Activated CD4-positive, alpha-beta T cell treated with anti-CD3 and anti-CD28 coated beads, Interleukin-2, amount 50 U/mL, for 4 hours (primary cell): ENCODE measurements at regions not wholly inside any gene's neighbourhood (a gene's known extent, or its start where the extent isn't known, plus 50 kb on each side); places are given as distances from the start of the nearest gene placed in this dataset.

Experiments
- DNase-seq, 2 experiments: peaks; one replicate each; pipeline ENCODE4 v3.0.0-alpha.2; 2020

DNA sequence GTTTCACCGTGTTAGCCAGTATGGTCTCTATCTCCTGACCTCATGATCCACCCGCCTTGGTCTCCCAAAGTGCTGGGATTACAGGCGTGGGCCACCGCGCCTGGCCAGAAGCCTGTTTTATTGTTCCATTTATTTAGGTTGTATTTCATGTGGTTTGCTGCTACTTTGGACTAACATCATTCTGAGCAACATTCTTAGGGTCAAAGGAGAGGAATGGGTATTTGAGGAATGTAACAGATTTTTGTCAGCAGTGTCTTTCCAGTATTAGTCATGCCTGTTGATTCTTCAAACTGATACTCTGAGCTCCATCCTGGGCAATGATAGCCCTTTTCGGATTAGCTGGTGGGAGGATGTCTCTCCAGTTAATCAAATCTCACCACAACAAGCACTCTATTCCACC is 213.0 kb upstream of the CITED2 start:
- no peak for DNase-seq

- DNase-seq, result no peak
Observed at GRCh38 chr6:139586273-139586672, 211.8 kb upstream of the CITED2 start.

GRCh38 chr6:139584599-139584998 is 210.2 kb upstream of the CITED2 start:
- no peak for DNase-seq

GRCh38 chr6:139583420-139583819 is 209.0 kb upstream of the CITED2 start:
- DNase-seq, result no peak

GRCh38 chr6:139582956-139583355 is 208.5 kb upstream of the CITED2 start:
- DNase-seq, result no peak

- no peak for DNase-seq
Observed at GRCh38 chr6:139581485-139581865, 207.0 kb upstream of the CITED2 start.

DNA sequence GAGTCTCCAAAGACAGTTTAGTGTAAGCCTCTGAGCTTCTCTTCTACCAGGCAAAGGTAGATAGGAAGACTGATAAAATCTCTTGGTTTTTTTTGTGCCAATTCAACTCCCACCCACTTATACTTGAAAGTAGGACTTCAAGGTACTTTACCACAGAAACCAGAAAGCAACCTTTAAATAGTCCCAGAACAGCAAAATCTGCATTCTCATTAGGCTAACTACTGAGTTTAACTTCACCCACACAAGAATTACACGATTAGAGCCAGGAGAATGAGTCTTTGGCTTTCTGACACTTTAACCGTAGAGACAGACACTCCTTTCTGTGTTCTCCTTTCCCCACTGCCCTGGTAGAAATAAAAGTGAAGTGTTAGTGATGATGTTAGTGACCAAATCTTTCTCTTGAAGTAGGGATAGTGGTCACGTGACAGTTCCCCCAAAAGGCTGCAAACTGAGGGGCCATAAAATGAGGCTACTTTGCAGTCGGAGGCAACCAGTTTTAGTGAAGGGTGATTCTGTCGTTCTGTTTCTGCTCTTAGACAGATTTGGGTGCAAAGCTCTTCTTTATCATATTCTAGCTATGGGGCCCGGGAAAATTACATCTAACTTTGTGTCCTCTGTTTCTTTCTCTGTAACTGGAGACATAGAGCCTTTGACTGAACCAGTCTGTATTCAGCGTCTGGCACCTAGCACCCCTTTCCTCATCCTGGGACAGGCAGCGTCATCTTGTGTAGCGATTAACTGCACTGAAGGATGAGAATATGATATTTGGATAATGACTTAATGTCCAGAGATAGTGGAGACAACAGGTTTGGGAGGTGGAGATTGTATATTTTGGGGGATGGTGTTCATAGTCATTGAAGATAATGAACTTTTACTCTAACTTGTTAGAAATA is 206.4 kb upstream of the CITED2 start:
- no peak for DNase-seq

- no peak for DNase-seq
Observed at GRCh38 chr6:139577763-139578604, 203.5 kb upstream of the CITED2 start.

DNA sequence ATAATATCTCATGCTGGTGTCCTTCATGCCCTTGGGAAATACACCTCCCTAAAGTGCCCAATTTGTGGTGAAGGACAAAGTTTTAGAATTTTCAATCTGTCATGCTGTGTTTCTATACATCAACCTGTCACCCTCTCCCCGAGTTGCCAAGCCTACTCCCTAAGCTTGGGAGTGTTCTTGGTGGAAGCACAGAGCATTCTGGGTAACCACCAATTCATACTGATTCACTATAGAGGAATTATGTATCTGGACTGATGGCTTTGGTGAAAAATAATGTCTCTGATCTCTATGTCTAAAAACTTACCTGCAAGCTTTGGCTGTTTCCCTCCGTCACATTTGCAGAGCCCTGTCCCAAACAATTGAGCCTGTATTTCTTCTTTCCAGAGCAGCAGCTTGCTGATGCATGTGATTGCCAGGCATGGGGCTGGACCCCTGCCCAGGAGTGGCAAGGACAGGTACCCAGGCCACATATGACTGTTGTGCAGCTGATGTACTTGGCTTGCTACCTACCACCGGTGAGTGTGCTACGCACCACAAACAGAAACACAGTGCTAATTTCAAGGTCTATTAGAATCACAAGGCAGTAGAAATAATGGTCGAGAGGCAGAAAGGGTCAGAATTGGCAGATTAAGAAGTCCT is 202.8 kb upstream of the CITED2 start:
- no peak for DNase-seq

DNA sequence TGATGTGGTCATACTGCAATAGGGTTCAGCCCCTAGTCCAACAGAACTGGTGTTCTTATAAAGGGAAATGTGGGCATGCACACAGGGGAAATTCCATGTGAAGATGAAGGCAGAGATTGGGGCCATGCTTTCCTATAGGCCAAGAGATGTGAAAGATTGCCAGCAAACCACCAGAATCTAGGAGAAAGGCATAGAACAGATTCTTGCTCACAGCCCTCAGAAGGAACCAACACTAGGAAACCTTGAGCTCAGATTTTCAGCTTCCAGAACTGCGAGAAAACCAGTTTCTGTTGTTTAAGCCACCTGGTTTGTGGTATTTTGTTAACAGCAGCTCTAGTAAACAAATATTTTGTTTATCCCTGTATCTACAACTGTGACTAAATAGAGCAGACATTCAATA is 197.6 kb upstream of the CITED2 start:
- no peak for DNase-seq

DNA sequence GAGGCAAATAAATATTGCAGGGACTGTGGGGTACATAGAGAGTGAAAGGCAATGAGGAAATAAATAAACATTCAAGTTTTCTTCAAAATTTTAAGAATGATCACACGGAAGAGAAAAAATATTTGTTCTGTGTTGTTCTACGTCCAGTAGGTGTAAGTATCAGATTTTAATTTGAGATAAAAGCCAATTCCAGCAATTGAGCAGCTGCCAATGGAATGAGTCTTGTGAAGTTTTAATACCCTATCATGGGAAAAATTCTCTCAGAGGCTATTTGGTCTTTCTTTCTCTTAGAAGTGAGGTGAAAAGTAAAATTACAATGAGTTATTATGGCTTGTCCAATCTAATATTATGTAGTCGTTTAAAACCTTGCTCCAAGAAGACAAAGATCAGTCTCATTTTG is 195.7 kb upstream of the CITED2 start:
- DNase-seq, result no peak

GRCh38 chr6:139569566-139569965 is 195.1 kb upstream of the CITED2 start:
- no peak for DNase-seq

GRCh38 chr6:139568956-139569538 is 194.6 kb upstream of the CITED2 start:
- DNase-seq, result no peak

- no peak for DNase-seq
Observed at GRCh38 chr6:139568151-139568955, 193.9 kb upstream of the CITED2 start.

DNA sequence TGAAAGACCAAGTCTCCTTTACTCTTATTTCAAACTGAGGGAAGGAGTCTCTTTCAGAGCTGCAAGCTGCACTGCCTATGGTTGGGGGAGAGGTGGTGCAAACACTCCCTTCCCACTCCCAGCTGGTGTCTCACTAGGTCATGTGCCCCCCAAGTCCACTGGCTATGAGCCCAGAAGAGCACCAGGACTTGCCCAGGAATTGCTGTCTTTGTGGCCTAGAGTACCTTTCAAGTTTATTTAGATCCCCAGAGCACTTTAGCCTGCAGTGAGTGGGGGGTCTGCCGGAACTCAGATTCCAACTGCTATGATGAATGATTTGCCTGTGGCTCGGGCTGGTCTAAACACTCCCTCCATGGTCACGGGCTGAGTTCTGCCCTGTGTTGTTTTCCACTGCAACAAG is 192.6 kb upstream of the CITED2 start:
- no peak for DNase-seq

GRCh38 chr6:139565591-139565990 is 191.1 kb upstream of the CITED2 start:
- DNase-seq, result no peak

DNA sequence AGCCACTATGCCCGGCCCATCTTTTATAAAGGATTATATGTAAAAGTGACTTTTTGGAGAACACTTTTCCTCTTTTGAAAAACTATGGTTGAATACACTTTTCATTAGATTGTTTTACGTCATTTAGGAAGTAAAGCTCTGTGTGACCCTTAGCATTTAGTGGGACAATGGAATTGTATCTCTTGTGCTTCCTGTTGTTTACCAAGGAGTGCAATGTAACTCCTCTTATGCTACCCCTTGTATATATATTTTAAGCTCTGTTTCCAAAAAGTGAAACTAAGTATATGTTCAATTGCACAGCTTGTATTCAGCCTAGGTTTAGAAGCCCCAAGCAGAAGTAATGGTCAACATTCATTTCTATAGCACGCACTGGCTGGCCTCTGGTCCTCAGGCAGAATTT is 183.1 kb upstream of the CITED2 start:
- DNase-seq, result no peak

GRCh38 chr6:139556532-139556931 is 182.1 kb upstream of the CITED2 start:
- DNase-seq, result no peak

GRCh38 chr6:139553916-139554315 is 179.5 kb upstream of the CITED2 start:
- no peak for DNase-seq

GRCh38 chr6:139551376-139551775 is 176.9 kb upstream of the CITED2 start:
- DNase-seq, result no peak

- no peak for DNase-seq
Observed at GRCh38 chr6:139550361-139550760, 175.9 kb upstream of the CITED2 start.

- DNase-seq, result no peak
Observed at GRCh38 chr6:139549561-139550070, 175.2 kb upstream of the CITED2 start.
